ENCODE measurements at regions not wholly inside any gene's neighbourhood (a gene's known extent, or its start where the extent isn't known, plus 50 kb on each side); places are given as distances from the start of the nearest gene placed in this dataset.

GRCh38 chr3:153767601-153768560 lies 353.3 kb upstream of the ARHGEF26 start:
- Histone ChIP-seq H3K79me2 (ENCODE audit: insufficient read depth, low read length) (no peaks in the 10 kb centered on the region), H3K9ac (ENCODE audit: insufficient read depth, low read length, poor library complexity, severe bottlenecking) (no peak overlapping the region), H4K20me1 (ENCODE audit: insufficient read depth, low read length) (no peaks in the 10 kb centered on the region), H3K4me1 (ENCODE audit: control insufficient read depth in 1 of 2, insufficient read depth in 2 of 2, low read length in 2 of 2) (no peaks in the 10 kb centered on the region), H3K9me3 (replicated peaks in 1 of 2; ENCODE audit: control insufficient read depth in 1 of 2, insufficient read depth in 1 of 2, low read length in 2 of 2) (peaks cover 5 to 6% of the 10 kb centered on the region in 2 donors), H3K4me3 (replicated peaks in 1 of 3; ENCODE audit: low read depth in 2 of 3, low read length in 3 of 3) (no peak overlapping the region), H3K27ac (ENCODE audit: low read depth in 1 of 2, low read length in 2 of 2) (no peak overlapping the region), H3K36me3 (replicated peaks in 1 of 2; ENCODE audit: control insufficient read depth in 1 of 2, insufficient read depth in 2 of 2, low read length in 2 of 2) (no peaks in the 10 kb centered on the region), H2AFZ (ENCODE audit: insufficient read depth, low read depth, low read length, poor library complexity, severe bottlenecking) (no peak overlapping the region), H3K4me2 (replicated peaks; ENCODE audit: extremely low read depth, low read length, poor library complexity, severe bottlenecking) (no peak overlapping the region), H3K27me3 (ENCODE audit: control insufficient read depth in 2 of 2, insufficient read depth in 2 of 2, low read length in 2 of 2) (no peaks in the 10 kb centered on the region)
- H3K27ac Mint-ChIP-seq = peak overlapping the region in 1 of 7 donors; percentile 16
- no peaks in the 10 kb centered on the region for H3K36me3 Mint-ChIP-seq
- peaks cover 4 to 16% (median 8%) of the 10 kb centered on the region in 7 donors for H3K9me3 Mint-ChIP-seq
- peaks cover 3 to 6% (median 4%) of the 10 kb centered on the region in 3 donors for H3K27me3 Mint-ChIP-seq (ENCODE audit: low read depth in 3 of 3)
- H3K4me1 Mint-ChIP-seq = no peaks in the 10 kb centered on the region
- DNase-seq = no peak
- TF ChIP-seq, protein P1, sequence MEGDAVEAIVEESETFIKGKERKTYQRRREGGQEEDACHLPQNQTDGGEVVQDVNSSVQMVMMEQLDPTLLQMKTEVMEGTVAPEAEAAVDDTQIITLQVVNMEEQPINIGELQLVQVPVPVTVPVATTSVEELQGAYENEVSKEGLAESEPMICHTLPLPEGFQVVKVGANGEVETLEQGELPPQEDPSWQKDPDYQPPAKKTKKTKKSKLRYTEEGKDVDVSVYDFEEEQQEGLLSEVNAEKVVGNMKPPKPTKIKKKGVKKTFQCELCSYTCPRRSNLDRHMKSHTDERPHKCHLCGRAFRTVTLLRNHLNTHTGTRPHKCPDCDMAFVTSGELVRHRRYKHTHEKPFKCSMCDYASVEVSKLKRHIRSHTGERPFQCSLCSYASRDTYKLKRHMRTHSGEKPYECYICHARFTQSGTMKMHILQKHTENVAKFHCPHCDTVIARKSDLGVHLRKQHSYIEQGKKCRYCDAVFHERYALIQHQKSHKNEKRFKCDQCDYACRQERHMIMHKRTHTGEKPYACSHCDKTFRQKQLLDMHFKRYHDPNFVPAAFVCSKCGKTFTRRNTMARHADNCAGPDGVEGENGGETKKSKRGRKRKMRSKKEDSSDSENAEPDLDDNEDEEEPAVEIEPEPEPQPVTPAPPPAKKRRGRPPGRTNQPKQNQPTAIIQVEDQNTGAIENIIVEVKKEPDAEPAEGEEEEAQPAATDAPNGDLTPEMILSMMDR (IDR thresholded peaks at IDR 0.05) = no peak
- no peak overlapping the region for H3K4me3 Mint-ChIP-seq
- intact Hi-C loops (cut with micrococcal nuclease) = loop anchor here (5.0 to 10.0 kb wide), 3 partner anchors 603 to 741 kb away; partner anchors contain the start of gene RAP2B (in 1 of the 2)
- 89% methylated on average over 8 of the region's 9 CpGs for WGBS (ENCODE audit: insufficient coverage)

DNA sequence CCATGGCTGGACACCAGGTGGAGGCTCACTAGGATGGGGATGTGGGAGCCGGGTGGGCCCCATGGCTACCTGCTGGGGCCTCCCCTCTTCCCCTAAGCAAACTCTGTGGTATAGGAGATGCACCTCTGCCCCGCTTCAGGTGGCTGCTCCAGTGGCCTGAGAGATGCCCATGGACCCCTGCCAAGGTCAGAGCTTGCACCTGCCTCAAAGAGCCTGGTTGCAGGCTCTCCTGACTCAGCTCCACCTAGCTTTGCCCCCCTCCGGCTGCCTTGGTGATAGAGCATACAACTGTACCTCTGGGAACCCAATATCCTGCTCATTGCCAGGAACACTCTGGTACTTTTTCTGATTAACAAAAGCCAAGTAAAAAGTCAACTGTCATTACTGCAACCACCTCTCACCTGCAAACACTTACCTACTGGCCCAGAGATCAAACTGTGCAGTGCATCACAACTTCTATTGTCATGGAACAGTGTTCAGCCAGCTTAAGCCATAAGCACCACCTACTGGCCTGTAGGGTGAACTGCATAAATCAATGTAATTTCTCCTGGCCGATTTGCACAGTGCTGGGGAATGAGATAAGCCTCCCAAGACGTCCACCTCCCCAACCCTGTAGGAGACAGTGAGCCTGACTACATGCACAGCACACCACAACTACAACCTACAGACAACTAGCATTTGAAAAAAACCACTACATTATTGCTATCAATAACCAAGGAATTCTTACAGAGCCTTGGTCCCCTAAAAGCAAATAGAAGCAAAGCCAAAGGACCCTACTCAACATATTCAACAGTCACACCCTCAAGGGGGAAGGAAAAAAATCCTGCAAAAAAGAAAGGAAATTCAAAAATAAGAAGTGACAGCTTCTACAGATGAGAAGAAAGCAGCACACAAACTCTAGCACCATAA lies 352.4 kb upstream of the ARHGEF26 start:
- H3K4me1 ChIP-seq (ENCODE audit: control insufficient read depth in 1 of 2, insufficient read depth in 2 of 2, low read length in 2 of 2) = no peaks in the 10 kb centered on the region
- no peak overlapping the region for H3K9ac ChIP-seq (ENCODE audit: insufficient read depth, low read length, poor library complexity, severe bottlenecking)
- no peak overlapping the region for H3K27ac Mint-ChIP-seq
- H3K9me3 ChIP-seq (replicated peaks in 1 of 2; ENCODE audit: control insufficient read depth in 1 of 2, insufficient read depth in 1 of 2, low read length in 2 of 2) = peaks cover 5 to 6% of the 10 kb centered on the region in 2 donors
- H3K4me3 ChIP-seq (replicated peaks in 1 of 3; ENCODE audit: low read depth in 2 of 3, low read length in 3 of 3) = no peak overlapping the region
- H3K4me3 Mint-ChIP-seq = no peak overlapping the region
- peaks cover 4 to 16% (median 8%) of the 10 kb centered on the region in 7 donors for H3K9me3 Mint-ChIP-seq
- TF ChIP-seq, protein P1 (IDR thresholded peaks at IDR 0.05) = peak; percentile 81
- H3K36me3 ChIP-seq (replicated peaks in 1 of 2; ENCODE audit: control insufficient read depth in 1 of 2, insufficient read depth in 2 of 2, low read length in 2 of 2) = no peaks in the 10 kb centered on the region
- no peak overlapping the region for H2AFZ ChIP-seq (ENCODE audit: insufficient read depth, low read depth, low read length, poor library complexity, severe bottlenecking)
- H4K20me1 ChIP-seq (ENCODE audit: insufficient read depth, low read length) = no peaks in the 10 kb centered on the region
- no peak overlapping the region for H3K4me2 ChIP-seq (replicated peaks; ENCODE audit: extremely low read depth, low read length, poor library complexity, severe bottlenecking)
- no peaks in the 10 kb centered on the region for H3K79me2 ChIP-seq (ENCODE audit: insufficient read depth, low read length)
- H3K27me3 Mint-ChIP-seq (ENCODE audit: low read depth in 3 of 3) = peaks cover 3 to 6% (median 4%) of the 10 kb centered on the region in 3 donors
- 67% methylated on average over 3 of the region's 5 CpGs for WGBS (ENCODE audit: insufficient coverage)
- H3K4me1 Mint-ChIP-seq = no peaks in the 10 kb centered on the region
- peak; percentile 30 to 55 (median 53) for DNase-seq
- intact Hi-C loops (cut with micrococcal nuclease) = loop anchor here (5.0 to 10.0 kb wide), 3 partner anchors 604 to 742 kb away; partner anchors contain the start of gene RAP2B (in 1 of the 2)
- H3K27ac ChIP-seq (ENCODE audit: low read depth in 1 of 2, low read length in 2 of 2) = no peak overlapping the region
- H3K36me3 Mint-ChIP-seq = no peaks in the 10 kb centered on the region
- H3K27me3 ChIP-seq (ENCODE audit: control insufficient read depth in 2 of 2, insufficient read depth in 2 of 2, low read length in 2 of 2) = no peaks in the 10 kb centered on the region

All from CD14-positive monocyte (primary cell).